ENCODE measurements at regions not wholly inside any gene's neighbourhood (a gene's known extent, or its start where the extent isn't known, plus 50 kb on each side); places are given as distances from the start of the nearest gene placed in this dataset.

DNA sequence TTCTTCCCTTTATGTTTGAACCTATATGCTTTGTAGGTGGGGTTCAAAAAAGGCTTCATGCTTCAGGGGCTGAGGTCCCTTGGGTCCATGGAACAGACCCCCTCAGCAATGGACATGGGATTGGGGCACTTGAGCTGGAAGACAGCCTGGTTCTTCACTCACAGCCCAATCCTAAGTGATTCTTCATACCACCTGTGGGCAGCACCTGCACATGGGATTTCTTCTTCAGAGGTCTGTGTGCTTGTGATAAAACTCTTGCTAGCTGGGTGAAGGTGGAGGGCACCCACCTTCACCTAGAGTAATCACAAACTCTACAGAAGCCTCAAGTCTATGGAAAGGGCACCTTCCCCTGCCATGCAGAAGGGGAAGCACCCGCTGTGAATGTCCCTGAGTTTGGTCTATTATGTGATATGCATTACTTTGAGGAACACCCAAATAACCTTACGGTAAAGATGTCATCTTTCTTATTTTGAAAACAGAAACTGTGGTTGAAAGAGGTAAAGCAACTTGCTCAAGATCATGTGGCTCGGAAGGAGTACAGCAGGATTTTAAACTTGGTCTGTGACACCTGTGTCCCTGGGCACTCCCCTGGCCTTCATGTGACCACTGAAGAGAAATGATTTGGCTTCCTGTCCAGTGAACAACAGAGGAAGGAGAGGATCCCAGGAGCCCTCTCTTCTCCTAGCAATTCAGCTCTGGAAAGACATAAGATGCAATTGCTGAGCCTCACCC is 469.5 kb upstream of the ZMIZ1 start:
- no peak for TF ChIP-seq EZH2 (IDR thresholded peaks at IDR 0.05; ENCODE audit: borderline replicate concordance, low read length)
- TF ChIP-seq, protein P1, sequence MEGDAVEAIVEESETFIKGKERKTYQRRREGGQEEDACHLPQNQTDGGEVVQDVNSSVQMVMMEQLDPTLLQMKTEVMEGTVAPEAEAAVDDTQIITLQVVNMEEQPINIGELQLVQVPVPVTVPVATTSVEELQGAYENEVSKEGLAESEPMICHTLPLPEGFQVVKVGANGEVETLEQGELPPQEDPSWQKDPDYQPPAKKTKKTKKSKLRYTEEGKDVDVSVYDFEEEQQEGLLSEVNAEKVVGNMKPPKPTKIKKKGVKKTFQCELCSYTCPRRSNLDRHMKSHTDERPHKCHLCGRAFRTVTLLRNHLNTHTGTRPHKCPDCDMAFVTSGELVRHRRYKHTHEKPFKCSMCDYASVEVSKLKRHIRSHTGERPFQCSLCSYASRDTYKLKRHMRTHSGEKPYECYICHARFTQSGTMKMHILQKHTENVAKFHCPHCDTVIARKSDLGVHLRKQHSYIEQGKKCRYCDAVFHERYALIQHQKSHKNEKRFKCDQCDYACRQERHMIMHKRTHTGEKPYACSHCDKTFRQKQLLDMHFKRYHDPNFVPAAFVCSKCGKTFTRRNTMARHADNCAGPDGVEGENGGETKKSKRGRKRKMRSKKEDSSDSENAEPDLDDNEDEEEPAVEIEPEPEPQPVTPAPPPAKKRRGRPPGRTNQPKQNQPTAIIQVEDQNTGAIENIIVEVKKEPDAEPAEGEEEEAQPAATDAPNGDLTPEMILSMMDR (IDR thresholded peaks at IDR 0.05; ENCODE audit: low read length) = no peak
- no peaks in the 10 kb centered on the region for H3K4me1 ChIP-seq (ENCODE audit: insufficient read depth, low read length, severe bottlenecking)
- no peaks in the 10 kb centered on the region for H3K27me3 ChIP-seq (ENCODE audit: insufficient read depth, low read length)
- H3F3A ChIP-seq (ENCODE audit: insufficient read depth, low read length) = no peaks in the 10 kb centered on the region
- H4K20me1 ChIP-seq (ENCODE audit: insufficient read depth, low read length) = no peaks in the 10 kb centered on the region
- H3K4me2 ChIP-seq (ENCODE audit: low read length) = no peak overlapping the region
- H3K9me3 ChIP-seq (ENCODE audit: low read length) = no peaks in the 10 kb centered on the region
- H3K9ac ChIP-seq (ENCODE audit: low read length) = no peak overlapping the region
- H3K4me3 ChIP-seq (ENCODE audit: low read depth, low read length, poor library complexity, severe bottlenecking) = no peak overlapping the region
- no peaks in the 10 kb centered on the region for H3K79me2 ChIP-seq (ENCODE audit: insufficient read depth, low read length)
- no peak overlapping the region for H2AFZ ChIP-seq (ENCODE audit: low read length)
- H3K9me2 ChIP-seq (ENCODE audit: low read depth, low read length) = no peaks in the 10 kb centered on the region
- no peaks in the 10 kb centered on the region for H3K36me3 ChIP-seq (ENCODE audit: insufficient read depth, low read length)
- H3K27ac ChIP-seq (ENCODE audit: low read depth, low read length, poor library complexity, severe bottlenecking) = no peak overlapping the region

DNA sequence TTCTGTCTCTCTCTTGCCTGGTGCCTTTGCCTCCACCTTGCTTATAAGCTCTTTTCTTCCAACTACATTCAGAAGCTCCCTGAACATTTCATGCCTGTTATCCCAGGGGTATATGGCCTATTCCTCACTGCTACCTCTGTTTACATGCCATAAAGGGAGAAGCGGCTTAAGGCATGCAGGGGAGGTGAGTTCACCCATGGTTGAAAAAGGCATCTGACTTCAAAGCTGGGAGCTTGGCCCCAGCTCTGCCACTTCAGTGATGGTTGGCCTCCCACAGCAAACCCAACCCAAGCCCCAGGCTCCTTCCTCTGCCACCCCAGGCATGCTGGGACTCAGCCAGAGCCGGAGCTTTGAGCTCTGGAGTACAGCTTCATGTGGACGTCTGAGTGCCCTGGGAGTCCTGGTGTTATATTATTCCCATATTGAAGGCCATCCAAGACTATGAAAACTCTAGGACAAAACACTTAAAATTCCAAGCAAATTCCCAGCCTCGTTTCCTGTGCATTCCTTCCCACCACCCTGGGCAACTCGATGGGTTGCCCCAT is 468.6 kb upstream of the ZMIZ1 start:
- Histone ChIP-seq H3K4me2 (ENCODE audit: low read length) (no peak overlapping the region), H3K9ac (ENCODE audit: low read length) (no peak overlapping the region), H3F3A (ENCODE audit: insufficient read depth, low read length) (no peaks in the 10 kb centered on the region), H3K4me1 (ENCODE audit: insufficient read depth, low read length, severe bottlenecking) (no peaks in the 10 kb centered on the region), H3K9me2 (ENCODE audit: low read depth, low read length) (no peaks in the 10 kb centered on the region), H2AFZ (ENCODE audit: low read length) (no peak overlapping the region), H4K20me1 (ENCODE audit: insufficient read depth, low read length) (no peaks in the 10 kb centered on the region), H3K79me2 (ENCODE audit: insufficient read depth, low read length) (no peaks in the 10 kb centered on the region), H3K4me3 (ENCODE audit: low read depth, low read length, poor library complexity, severe bottlenecking) (no peak overlapping the region), H3K27ac (ENCODE audit: low read depth, low read length, poor library complexity, severe bottlenecking) (no peak overlapping the region), H3K9me3 (ENCODE audit: low read length) (no peaks in the 10 kb centered on the region), H3K36me3 (ENCODE audit: insufficient read depth, low read length) (no peaks in the 10 kb centered on the region), H3K27me3 (ENCODE audit: insufficient read depth, low read length) (no peaks in the 10 kb centered on the region)
- TF ChIP-seq, protein P1 (IDR thresholded peaks at IDR 0.05; ENCODE audit: low read length) = no peak
- no peak for TF ChIP-seq EZH2 (IDR thresholded peaks at IDR 0.05; ENCODE audit: borderline replicate concordance, low read length)

DNA sequence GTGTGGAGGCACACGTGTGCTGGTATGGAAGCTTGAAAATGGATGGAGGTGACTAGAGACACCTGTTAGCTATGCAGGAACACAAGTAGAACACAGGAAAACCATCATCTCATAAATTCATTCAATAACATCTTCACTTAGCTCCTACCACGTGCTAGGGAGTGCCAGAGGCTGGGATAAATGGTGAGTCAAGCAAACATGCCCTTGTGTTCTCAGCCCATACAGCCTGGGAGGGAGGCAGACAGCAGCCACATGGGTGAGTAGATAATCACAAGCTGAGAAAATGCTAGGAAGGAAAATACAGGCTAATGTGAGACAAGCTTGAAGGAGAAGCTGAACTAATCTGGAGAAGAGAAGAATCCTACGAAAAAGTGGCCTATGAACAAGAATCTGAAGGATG is 468.0 kb upstream of the ZMIZ1 start:
- H3K36me3 ChIP-seq (ENCODE audit: insufficient read depth, low read length) = no peaks in the 10 kb centered on the region
- H3K27ac ChIP-seq (ENCODE audit: low read depth, low read length, poor library complexity, severe bottlenecking) = no peak overlapping the region

More for the DNA sequence above, 468.0 kb upstream of the ZMIZ1 start:
- Histone ChIP-seq H3K27me3 (ENCODE audit: insufficient read depth, low read length) (no peaks in the 10 kb centered on the region), H3F3A (ENCODE audit: insufficient read depth, low read length) (no peaks in the 10 kb centered on the region), H4K20me1 (ENCODE audit: insufficient read depth, low read length) (no peaks in the 10 kb centered on the region), H3K79me2 (ENCODE audit: insufficient read depth, low read length) (no peaks in the 10 kb centered on the region), H3K4me2 (ENCODE audit: low read length) (no peak overlapping the region), H2AFZ (ENCODE audit: low read length) (no peak overlapping the region), H3K9me3 (ENCODE audit: low read length) (no peaks in the 10 kb centered on the region), H3K9ac (ENCODE audit: low read length) (no peak overlapping the region), H3K4me1 (ENCODE audit: insufficient read depth, low read length, severe bottlenecking) (no peaks in the 10 kb centered on the region), H3K4me3 (ENCODE audit: low read depth, low read length, poor library complexity, severe bottlenecking) (no peak overlapping the region), H3K9me2 (ENCODE audit: low read depth, low read length) (no peaks in the 10 kb centered on the region)
- TF ChIP-seq EZH2 (IDR thresholded peaks at IDR 0.05; ENCODE audit: borderline replicate concordance, low read length) = no peak
- TF ChIP-seq, protein P1 (IDR thresholded peaks at IDR 0.05; ENCODE audit: low read length) = no peak
